GM12864 (cell line): ENCODE measurements at regions not wholly inside any gene's neighbourhood (a gene's known extent, or its start where the extent isn't known, plus 50 kb on each side); places are given as distances from the start of the nearest gene placed in this dataset.

Source experiments
- DNase-seq: peaks from one replicate; pipeline ENCODE4 v3.0.0-alpha.2; 2011; ENCODE audit warnings: low read depth
- H3K4me3 ChIP-seq: 2 replicates; pipeline ENCODE4 v1.5.1; 2011; ENCODE audit warnings: mild to moderate bottlenecking, low read depth, low read length, control low read depth
- TF ChIP-seq, protein P1 (sequence below): IDR thresholded peaks from 2 replicates; pipeline ENCODE4 v1.5.1; 2011; ENCODE audit warnings: low read depth, mild to moderate bottlenecking, moderate library complexity, low read length, control low read depth, inconsistent platforms; ENCODE audit errors: missing control alignments

DNA sequence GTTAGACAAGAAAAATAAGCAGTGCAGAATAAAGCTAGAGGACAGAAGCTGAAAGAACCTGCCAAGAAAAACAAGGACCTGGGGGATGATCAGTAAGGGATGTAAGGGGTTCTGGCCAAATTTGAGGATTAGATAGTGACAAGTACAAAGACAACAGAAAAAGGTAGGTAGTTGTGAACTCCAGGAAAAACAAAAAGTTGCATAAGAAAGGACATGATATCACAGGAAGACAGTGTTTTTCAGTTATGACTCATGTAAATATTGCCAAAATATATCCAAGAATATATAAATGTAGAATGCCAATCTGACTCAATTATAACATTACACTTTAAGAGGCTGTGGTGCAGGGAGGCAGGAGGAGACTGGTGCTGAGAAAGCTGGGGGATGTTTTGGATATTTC lies 209.8 kb upstream of the SH3BP4 start:
- DNase-seq: no peak
- no peak overlapping the region for H3K4me3 ChIP-seq
- TF ChIP-seq, protein P1, sequence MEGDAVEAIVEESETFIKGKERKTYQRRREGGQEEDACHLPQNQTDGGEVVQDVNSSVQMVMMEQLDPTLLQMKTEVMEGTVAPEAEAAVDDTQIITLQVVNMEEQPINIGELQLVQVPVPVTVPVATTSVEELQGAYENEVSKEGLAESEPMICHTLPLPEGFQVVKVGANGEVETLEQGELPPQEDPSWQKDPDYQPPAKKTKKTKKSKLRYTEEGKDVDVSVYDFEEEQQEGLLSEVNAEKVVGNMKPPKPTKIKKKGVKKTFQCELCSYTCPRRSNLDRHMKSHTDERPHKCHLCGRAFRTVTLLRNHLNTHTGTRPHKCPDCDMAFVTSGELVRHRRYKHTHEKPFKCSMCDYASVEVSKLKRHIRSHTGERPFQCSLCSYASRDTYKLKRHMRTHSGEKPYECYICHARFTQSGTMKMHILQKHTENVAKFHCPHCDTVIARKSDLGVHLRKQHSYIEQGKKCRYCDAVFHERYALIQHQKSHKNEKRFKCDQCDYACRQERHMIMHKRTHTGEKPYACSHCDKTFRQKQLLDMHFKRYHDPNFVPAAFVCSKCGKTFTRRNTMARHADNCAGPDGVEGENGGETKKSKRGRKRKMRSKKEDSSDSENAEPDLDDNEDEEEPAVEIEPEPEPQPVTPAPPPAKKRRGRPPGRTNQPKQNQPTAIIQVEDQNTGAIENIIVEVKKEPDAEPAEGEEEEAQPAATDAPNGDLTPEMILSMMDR: no peak

DNA sequence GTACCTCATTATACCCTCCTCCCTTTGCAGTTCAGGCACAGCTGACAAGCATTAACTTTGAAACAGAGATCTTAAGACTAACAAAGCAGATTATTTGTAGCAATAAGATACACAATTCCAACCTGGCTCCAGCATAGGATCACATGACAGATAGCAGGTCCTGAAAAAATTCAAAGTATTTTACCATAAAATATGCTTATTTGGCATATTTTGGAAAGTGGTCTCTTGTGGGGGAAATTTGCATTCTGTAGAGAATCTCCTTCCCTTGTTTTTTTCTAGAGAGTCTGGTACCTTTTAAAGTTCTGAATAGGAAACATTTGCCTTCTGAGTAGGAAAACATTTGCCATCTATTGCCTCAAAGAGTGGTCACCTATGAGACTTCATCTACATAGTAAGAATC lies 212.8 kb upstream of the SH3BP4 start:
- TF ChIP-seq, protein P1: no peak
- no peak overlapping the region for H3K4me3 ChIP-seq
- DNase-seq: no peak

DNA sequence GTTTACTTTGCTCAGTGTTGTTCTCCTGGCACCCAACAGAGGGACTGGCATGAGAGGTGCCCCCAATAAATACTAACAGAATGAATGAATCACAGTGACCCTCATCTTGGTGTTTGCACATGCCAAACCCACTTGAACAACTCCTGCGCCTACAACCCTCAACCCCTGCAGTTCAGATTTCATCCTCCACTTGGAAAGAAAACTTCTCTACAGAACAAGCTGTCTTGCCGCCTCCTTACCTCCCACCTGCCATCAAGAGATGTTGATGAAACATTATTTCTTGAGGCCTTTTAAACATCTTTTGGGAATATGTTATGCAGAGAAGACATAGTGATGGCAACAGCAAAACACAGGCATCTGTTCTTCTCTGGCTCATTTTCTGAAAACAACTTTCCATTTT lies 216.0 kb upstream of the SH3BP4 start:
- no peak for DNase-seq
- TF ChIP-seq, protein P1: no peak
- H3K4me3 ChIP-seq: no peak overlapping the region

DNA sequence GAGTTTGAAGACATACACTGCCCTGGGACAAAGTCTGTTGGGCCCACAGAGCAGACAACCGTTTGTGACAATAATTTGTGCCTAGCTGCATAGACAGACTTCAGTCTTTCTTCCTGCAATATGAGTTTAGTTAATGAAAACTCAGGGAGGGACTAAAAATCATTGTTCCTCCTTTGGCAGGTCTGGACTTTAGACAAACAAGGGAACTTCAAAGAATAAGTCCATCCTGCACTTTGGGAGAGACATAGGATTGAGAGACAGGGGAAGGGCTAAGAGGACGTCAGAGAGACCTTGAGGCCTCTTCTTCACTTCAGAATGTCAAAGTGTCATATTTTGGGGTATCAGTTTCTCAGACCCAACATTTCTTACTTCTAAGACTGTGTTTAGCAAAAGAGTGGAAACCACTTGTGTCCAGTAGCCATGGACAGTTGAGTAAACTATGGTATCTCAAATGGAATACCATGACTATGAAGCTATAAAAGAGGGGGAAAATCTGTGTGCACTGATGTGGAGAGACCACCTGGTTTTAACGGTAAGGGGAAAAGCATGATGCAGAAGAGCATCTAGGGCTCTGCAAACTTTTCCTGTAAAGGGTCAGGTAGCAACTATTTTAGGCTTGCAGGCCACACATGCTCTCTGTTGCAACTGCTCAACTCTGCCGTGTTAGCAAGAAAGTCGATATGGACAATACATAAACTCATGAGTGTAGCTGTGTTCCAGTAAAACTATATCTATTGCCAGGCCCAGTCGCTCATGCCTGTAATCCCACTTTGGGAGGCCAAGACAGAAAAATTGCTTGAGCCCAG lies 217.8 kb upstream of the SH3BP4 start:
- TF ChIP-seq, protein P1: no peak
- no peak for DNase-seq
- no peak overlapping the region for H3K4me3 ChIP-seq

DNA sequence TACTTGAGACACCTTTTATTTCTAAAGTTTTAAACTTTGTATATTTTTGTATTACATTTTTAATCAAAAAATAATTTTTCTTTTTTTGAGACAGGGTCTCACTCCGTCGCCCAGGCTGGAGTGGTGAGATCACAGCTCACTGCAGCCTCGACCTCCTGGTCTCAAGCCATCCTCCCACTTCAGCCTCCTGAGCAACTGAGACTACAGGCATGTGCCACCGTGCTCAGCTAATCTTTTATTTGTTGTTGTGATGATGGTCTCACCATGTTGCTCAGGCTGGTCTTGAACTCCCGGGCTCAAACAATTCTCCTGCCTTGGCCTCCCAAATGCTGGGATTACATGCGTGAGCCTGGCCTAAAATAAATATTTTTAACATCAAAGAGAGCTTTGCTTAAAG lies 218.7 kb upstream of the SH3BP4 start:
- TF ChIP-seq, protein P1: no peak
- H3K4me3 ChIP-seq: no peak overlapping the region
- no peak for DNase-seq

DNA sequence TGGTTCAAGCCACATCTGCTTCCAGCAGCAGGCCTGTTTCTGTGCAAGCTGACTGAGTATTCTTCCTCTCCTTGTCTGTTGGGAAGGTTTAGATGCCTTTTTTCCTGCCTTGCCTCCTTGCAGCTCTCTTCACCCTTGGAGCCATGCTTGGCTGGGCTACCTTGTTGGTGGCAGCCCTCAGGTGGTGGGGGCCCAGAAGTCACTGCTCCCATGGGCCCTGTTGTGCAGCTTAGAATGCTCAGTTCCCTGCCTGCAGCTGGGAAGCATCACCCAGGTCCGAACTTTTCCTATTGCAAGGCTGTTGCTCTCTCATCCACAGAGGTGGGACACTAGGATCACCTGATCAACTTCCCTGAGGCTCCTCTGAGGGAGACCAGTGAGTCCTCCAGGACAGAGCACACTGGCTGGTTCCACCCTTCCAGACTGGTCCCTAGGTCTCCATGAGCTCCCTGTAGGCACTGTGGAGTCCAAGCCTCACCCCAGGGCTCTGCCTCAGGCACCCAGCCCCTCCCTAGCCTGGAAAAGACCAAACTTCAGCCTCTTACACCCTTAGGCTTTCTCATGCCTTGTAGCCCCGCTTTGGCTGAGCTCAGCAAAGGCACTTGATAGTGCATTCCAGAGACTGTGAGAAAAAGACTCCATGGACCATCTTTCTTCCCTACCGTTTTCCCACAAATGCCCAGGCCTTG lies 219.3 kb upstream of the SH3BP4 start:
- H3K4me3 ChIP-seq: no peak overlapping the region
- no peak for DNase-seq
- TF ChIP-seq, protein P1: no peak
